HL-60 (cell line): ENCODE measurements at regions not wholly inside any gene's neighbourhood (a gene's known extent, or its start where the extent isn't known, plus 50 kb on each side); places are given as distances from the start of the nearest gene placed in this dataset.

Experiments used
- DNase-seq, 2 experiments: peaks; one replicate each; pipeline ENCODE4 v3.0.0-alpha.2; 2010 to 2020; ENCODE audit warnings: low read depth in 1 of 2, low spot score in 1 of 2
- H3K27ac ChIP-seq: fragments of 250-450 bp; sonication (Bioruptor Pico); replicated peaks from 2 replicates; pipeline ENCODE4 v1.5.1; 2020; ENCODE audit warnings: mild to moderate bottlenecking, moderate library complexity
- H3K27me3 ChIP-seq: fragments of 250-450 bp; sonication (Bioruptor Pico); 2 replicates; pipeline ENCODE4 v1.5.1; 2021; ENCODE audit warnings: mild to moderate bottlenecking, moderate library complexity; ENCODE audit not compliant: insufficient read depth, poor library complexity, severe bottlenecking
- H3K4me3 ChIP-seq: replicated peaks from 2 replicates; pipeline ENCODE4 v1.5.1; 2011; ENCODE audit warnings: mild to moderate bottlenecking, control low read depth, low read length; ENCODE audit not compliant: insufficient read depth
- GABPA ChIP-seq: IDR thresholded peaks from 2 replicates; pipeline ENCODE4 v1.6.1; 2012; ENCODE audit warnings: low read depth
- POLR2AphosphoS5 ChIP-seq: IDR thresholded peaks from 2 replicates; pipeline ENCODE4 v1.6.1; 2012; ENCODE audit warnings: low read depth
- SPI1 ChIP-seq: IDR thresholded peaks from 2 replicates; pipeline ENCODE4 v1.6.1; 2012; ENCODE audit warnings: low read depth, mild to moderate bottlenecking, borderline replicate concordance
- TF ChIP-seq, protein P1 (sequence below): IDR thresholded peaks from one replicate; pipeline ENCODE4 v1.5.1; 2011; ENCODE audit warnings: low read length, control low read depth, inconsistent platforms; ENCODE audit not compliant: insufficient read depth
- TF ChIP-seq, protein P2 (sequence below): IDR thresholded peaks from 2 replicates; pipeline ENCODE4 v1.6.1; 2012; ENCODE audit warnings: low read depth; ENCODE audit not compliant: insufficient replicate concordance

DNA sequence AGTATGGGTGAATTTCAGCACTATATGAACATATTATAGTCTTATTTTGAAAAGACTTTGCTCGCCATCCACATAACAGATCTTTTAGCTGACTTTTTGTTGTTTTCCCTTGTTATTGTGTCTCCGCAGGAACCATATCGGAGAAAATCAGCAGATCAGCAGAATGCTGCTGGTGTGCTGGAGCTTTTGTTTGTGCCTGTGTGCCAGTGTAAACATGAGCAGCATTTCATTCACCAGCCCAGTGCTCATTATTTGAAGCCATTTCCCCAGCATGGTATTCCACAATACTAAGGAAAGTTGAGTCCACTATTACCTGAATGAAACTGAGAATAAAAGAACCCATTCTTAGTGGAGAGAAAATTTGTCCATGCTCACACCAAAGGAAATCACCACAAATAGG lies 261.8 kb upstream of the ARX start:
- DNase-seq: no peak
- Histone ChIP-seq H3K27ac (no peak overlapping the region), H3K4me3 (no peak overlapping the region), H3K27me3 (no peaks in the 10 kb centered on the region)
- TF ChIP-seq SPI1 (no peak), GABPA (no peak), POLR2AphosphoS5 (no peak)
- TF ChIP-seq, protein P1, sequence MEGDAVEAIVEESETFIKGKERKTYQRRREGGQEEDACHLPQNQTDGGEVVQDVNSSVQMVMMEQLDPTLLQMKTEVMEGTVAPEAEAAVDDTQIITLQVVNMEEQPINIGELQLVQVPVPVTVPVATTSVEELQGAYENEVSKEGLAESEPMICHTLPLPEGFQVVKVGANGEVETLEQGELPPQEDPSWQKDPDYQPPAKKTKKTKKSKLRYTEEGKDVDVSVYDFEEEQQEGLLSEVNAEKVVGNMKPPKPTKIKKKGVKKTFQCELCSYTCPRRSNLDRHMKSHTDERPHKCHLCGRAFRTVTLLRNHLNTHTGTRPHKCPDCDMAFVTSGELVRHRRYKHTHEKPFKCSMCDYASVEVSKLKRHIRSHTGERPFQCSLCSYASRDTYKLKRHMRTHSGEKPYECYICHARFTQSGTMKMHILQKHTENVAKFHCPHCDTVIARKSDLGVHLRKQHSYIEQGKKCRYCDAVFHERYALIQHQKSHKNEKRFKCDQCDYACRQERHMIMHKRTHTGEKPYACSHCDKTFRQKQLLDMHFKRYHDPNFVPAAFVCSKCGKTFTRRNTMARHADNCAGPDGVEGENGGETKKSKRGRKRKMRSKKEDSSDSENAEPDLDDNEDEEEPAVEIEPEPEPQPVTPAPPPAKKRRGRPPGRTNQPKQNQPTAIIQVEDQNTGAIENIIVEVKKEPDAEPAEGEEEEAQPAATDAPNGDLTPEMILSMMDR: no peak
- TF ChIP-seq, protein P2, sequence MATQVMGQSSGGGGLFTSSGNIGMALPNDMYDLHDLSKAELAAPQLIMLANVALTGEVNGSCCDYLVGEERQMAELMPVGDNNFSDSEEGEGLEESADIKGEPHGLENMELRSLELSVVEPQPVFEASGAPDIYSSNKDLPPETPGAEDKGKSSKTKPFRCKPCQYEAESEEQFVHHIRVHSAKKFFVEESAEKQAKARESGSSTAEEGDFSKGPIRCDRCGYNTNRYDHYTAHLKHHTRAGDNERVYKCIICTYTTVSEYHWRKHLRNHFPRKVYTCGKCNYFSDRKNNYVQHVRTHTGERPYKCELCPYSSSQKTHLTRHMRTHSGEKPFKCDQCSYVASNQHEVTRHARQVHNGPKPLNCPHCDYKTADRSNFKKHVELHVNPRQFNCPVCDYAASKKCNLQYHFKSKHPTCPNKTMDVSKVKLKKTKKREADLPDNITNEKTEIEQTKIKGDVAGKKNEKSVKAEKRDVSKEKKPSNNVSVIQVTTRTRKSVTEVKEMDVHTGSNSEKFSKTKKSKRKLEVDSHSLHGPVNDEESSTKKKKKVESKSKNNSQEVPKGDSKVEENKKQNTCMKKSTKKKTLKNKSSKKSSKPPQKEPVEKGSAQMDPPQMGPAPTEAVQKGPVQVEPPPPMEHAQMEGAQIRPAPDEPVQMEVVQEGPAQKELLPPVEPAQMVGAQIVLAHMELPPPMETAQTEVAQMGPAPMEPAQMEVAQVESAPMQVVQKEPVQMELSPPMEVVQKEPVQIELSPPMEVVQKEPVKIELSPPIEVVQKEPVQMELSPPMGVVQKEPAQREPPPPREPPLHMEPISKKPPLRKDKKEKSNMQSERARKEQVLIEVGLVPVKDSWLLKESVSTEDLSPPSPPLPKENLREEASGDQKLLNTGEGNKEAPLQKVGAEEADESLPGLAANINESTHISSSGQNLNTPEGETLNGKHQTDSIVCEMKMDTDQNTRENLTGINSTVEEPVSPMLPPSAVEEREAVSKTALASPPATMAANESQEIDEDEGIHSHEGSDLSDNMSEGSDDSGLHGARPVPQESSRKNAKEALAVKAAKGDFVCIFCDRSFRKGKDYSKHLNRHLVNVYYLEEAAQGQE: no peak

DNA sequence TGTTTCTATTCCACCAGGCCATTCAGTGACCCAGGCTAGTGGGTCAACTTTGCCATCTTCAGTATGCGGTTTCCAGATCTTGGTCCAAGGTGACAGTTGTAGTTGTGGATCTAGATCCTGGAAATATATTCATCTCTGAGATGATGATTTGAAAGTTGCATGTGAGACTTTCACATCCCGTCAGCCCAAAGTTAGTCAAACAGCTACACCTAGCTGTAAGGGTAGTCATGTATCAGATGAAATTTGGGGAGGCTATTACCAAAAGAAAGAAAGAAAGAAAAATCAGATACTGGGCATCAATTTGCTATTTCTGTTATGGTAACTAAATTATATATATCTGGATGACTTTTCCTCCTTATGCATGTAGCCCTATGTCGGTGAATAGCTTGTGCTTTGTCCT lies 259.4 kb upstream of the ARX start:
- DNase-seq: no peak
- TF ChIP-seq, protein P2: no peak
- TF ChIP-seq SPI1 (no peak), POLR2AphosphoS5 (no peak), GABPA (no peak)
- TF ChIP-seq, protein P1: no peak
- no peaks in the 10 kb centered on the region for H3K27me3 ChIP-seq
- no peak overlapping the region for H3K4me3 ChIP-seq
- H3K27ac ChIP-seq: no peak overlapping the region

DNA sequence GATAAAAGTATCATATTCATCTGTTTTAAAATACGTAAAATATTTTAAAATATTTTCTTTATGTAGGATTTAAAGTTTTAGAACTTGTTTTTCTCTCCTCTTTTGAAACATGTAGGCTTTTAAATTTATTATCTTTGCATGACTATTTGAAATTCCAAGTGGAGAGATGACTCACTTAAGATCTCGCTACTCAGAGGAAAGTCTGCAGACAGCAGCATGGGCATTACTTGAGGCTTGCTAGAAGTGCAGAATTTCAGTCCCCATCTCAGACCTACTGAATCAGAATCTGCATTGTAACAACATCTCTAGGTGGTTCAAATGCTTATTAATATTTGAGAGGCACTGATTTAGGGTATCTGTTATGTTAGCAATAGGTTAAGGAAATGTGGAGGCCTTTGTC lies 225.7 kb upstream of the ARX start:
- no peak overlapping the region for H3K4me3 ChIP-seq
- DNase-seq: no peak
- H3K27ac ChIP-seq: no peak overlapping the region
- TF ChIP-seq GABPA (no peak), SPI1 (no peak), POLR2AphosphoS5 (no peak)
- TF ChIP-seq, protein P1: no peak
- TF ChIP-seq, protein P2: no peak
- no peaks in the 10 kb centered on the region for H3K27me3 ChIP-seq
